ENCODE measurements at regions not wholly inside any gene's neighbourhood (a gene's known extent, or its start where the extent isn't known, plus 50 kb on each side); places are given as distances from the start of the nearest gene placed in this dataset.

DNA sequence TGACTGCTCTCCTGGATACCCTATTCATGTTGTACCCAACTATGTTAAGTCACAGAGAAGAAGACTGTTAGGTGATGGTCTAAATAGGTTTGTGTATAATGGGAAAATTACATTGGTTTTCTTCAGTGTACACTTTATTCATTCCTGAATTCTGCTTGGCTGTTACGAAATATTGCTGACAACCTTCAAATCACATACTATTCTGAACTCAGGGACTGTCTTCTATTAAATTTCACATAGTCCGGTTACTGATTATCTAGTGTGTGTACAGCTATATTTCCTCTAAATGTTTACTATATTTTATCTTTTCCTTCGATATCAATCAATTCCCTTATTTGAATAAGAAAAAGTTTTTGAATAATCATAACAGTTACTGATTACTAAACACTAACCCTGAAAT is 1090.3 kb upstream of the CITED2 start:
- TF ChIP-seq, protein P1, sequence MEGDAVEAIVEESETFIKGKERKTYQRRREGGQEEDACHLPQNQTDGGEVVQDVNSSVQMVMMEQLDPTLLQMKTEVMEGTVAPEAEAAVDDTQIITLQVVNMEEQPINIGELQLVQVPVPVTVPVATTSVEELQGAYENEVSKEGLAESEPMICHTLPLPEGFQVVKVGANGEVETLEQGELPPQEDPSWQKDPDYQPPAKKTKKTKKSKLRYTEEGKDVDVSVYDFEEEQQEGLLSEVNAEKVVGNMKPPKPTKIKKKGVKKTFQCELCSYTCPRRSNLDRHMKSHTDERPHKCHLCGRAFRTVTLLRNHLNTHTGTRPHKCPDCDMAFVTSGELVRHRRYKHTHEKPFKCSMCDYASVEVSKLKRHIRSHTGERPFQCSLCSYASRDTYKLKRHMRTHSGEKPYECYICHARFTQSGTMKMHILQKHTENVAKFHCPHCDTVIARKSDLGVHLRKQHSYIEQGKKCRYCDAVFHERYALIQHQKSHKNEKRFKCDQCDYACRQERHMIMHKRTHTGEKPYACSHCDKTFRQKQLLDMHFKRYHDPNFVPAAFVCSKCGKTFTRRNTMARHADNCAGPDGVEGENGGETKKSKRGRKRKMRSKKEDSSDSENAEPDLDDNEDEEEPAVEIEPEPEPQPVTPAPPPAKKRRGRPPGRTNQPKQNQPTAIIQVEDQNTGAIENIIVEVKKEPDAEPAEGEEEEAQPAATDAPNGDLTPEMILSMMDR (IDR thresholded peaks at IDR 0.05; ENCODE audit: poor library complexity): no peak
- TF ChIP-seq EZH2phosphoT487 (IDR thresholded peaks at IDR 0.05; ENCODE audit: low read depth, severe bottlenecking, unreplicated experiment) (no peak), EZH2 (IDR thresholded peaks at IDR 0.05; ENCODE audit: borderline replicate concordance) (no peak)

Measured in hepatocyte (in vitro differentiated cells).